GM18499 (cell line): ENCODE measurements at regions not wholly inside any gene's neighbourhood (a gene's known extent, or its start where the extent isn't known, plus 50 kb on each side); places are given as distances from the start of the nearest gene placed in this dataset.

Experiments
- ATAC-seq: cut with Tn5 transposase; IDR thresholded peaks from one replicate; pipeline ENCODE4 v1.9.1; 2021; ENCODE audit warnings: moderate number of reproducible peaks; ENCODE audit not compliant: insufficient read depth, unreplicated experiment

GRCh38 chr7:8931906-8932646 lies 498.7 kb downstream of the NXPH1 start:
- no peak for ATAC-seq

- ATAC-seq, result no peak
Observed at GRCh38 chr7:8932751-8933150, 499.3 kb downstream of the NXPH1 start.

GRCh38 chr7:8937204-8937603 lies 503.8 kb downstream of the NXPH1 start:
- ATAC-seq, result no peak

GRCh38 chr7:8938044-8938805 lies 504.8 kb downstream of the NXPH1 start:
- no peak for ATAC-seq

GRCh38 chr7:8939446-8939845 lies 506.0 kb downstream of the NXPH1 start:
- ATAC-seq, result no peak

- ATAC-seq, result no peak
Observed at GRCh38 chr7:8963722-8964121, 530.3 kb downstream of the NXPH1 start.

GRCh38 chr7:8965177-8965576 lies 531.8 kb downstream of the NXPH1 start:
- no peak for ATAC-seq

- no peak for ATAC-seq
Observed at GRCh38 chr7:8973601-8974000, 540.2 kb downstream of the NXPH1 start.

GRCh38 chr7:8975681-8976080 lies 542.3 kb downstream of the NXPH1 start:
- no peak for ATAC-seq

GRCh38 chr7:8982338-8982992 lies 549.1 kb downstream of the NXPH1 start:
- ATAC-seq, result no peak

GRCh38 chr7:8985255-8985654 lies 551.8 kb downstream of the NXPH1 start:
- no peak for ATAC-seq

- ATAC-seq, result no peak
Observed at GRCh38 chr7:8988267-8988666, 554.9 kb downstream of the NXPH1 start.

GRCh38 chr7:8991159-8991558 lies 557.8 kb downstream of the NXPH1 start:
- ATAC-seq, result no peak

- no peak for ATAC-seq
Observed at GRCh38 chr7:8998762-8999161, 565.4 kb downstream of the NXPH1 start.

GRCh38 chr7:9013940-9014339 lies 580.5 kb downstream of the NXPH1 start:
- no peak for ATAC-seq

- no peak for ATAC-seq
Observed at GRCh38 chr7:9017286-9017685, 583.9 kb downstream of the NXPH1 start.

GRCh38 chr7:9022456-9022855 lies 589.0 kb downstream of the NXPH1 start:
- ATAC-seq, result no peak

- ATAC-seq, result no peak
Observed at GRCh38 chr7:9023675-9024294, 590.4 kb downstream of the NXPH1 start.

GRCh38 chr7:9026121-9026520 lies 592.7 kb downstream of the NXPH1 start:
- no peak for ATAC-seq

- ATAC-seq, result no peak
Observed at GRCh38 chr7:9028012-9028411, 594.6 kb downstream of the NXPH1 start.
